ENCODE measurements at regions not wholly inside any gene's neighbourhood (a gene's known extent, or its start where the extent isn't known, plus 50 kb on each side); places are given as distances from the start of the nearest gene placed in this dataset.

DNA sequence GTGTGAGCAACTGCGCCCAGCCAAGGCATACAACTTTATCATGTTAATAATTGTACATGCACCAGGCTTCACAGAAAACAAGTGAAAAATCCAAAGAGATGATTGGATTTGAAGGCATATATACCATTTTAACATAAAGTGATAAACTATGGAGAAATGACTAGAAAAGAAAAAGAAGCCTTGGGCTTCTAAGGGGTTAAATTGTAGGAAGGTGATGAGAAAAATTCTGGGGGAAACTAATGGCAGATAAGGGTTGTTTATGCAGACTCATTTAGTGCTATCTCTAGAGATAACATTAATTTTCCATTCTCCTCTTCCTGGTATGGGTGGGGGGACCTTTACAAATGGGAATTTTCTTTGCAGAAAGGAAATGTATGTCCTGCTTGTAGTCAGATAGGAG, 154.0 kb downstream of the TMEM17 start:
- H3K27ac ChIP-seq (ENCODE audit: low read length): no peak overlapping the region
- no peaks in the 10 kb centered on the region for H3K9me3 ChIP-seq (ENCODE audit: low read length)
- H3K79me2 ChIP-seq (replicated peaks; ENCODE audit: insufficient read depth, low read length): no peaks in the 10 kb centered on the region
- H3K27me3 ChIP-seq (ENCODE audit: insufficient read depth, low read depth, low read length): no peaks in the 10 kb centered on the region
- H3K4me2 ChIP-seq (ENCODE audit: low read length): no peak overlapping the region
- no peak overlapping the region for H3K4me3 ChIP-seq (ENCODE audit: low read length)
- no peaks in the 10 kb centered on the region for H3K9me2 ChIP-seq (ENCODE audit: insufficient read depth, low read length)
- H2AFZ ChIP-seq (ENCODE audit: low read depth, low read length): no peak overlapping the region
- no peaks in the 10 kb centered on the region for H4K20me1 ChIP-seq (ENCODE audit: insufficient read depth)
- no peak for TF ChIP-seq RAD21 (conservative IDR thresholded peaks at IDR 0.05)
- TF ChIP-seq POLR2AphosphoS5 (IDR thresholded peaks at IDR 0.05): no peak
- no peak overlapping the region for H3K9ac ChIP-seq (ENCODE audit: low read length)
- no peaks in the 10 kb centered on the region for H3F3A ChIP-seq (ENCODE audit: insufficient read depth, low read length, poor library complexity, severe bottlenecking)
- no peaks in the 10 kb centered on the region for H3K36me3 ChIP-seq (ENCODE audit: insufficient read depth, low read length)

DNA sequence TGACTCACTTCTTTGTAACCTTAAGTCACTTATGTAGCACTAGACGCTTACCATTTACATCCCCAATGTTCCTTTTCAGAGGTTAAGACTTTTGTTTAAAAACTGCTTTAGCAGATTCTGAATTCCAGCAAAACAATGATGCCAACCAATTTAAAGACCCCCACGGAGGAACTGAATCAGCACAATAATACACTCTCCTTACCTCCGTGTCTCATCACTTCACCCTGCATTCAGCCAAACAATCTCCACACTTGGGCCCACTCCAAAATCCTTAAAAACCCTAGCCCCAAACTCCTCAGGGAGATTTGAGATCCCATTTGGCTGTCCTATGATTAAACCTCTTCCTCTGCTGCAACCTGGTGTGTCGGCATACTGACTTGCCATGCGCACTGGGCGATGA, 153.9 kb downstream of the B3GNT2 start:
- H3K4me3 ChIP-seq (ENCODE audit: low read length): no peak overlapping the region
- H3F3A ChIP-seq (ENCODE audit: insufficient read depth, low read length, poor library complexity, severe bottlenecking): no peaks in the 10 kb centered on the region
- H2AFZ ChIP-seq (ENCODE audit: low read depth, low read length): no peak overlapping the region
- H3K9me3 ChIP-seq (ENCODE audit: low read length): no peaks in the 10 kb centered on the region
- no peak overlapping the region for H3K27ac ChIP-seq (ENCODE audit: low read length)
- H3K9ac ChIP-seq (ENCODE audit: low read length): no peak overlapping the region
- TF ChIP-seq, protein P1, sequence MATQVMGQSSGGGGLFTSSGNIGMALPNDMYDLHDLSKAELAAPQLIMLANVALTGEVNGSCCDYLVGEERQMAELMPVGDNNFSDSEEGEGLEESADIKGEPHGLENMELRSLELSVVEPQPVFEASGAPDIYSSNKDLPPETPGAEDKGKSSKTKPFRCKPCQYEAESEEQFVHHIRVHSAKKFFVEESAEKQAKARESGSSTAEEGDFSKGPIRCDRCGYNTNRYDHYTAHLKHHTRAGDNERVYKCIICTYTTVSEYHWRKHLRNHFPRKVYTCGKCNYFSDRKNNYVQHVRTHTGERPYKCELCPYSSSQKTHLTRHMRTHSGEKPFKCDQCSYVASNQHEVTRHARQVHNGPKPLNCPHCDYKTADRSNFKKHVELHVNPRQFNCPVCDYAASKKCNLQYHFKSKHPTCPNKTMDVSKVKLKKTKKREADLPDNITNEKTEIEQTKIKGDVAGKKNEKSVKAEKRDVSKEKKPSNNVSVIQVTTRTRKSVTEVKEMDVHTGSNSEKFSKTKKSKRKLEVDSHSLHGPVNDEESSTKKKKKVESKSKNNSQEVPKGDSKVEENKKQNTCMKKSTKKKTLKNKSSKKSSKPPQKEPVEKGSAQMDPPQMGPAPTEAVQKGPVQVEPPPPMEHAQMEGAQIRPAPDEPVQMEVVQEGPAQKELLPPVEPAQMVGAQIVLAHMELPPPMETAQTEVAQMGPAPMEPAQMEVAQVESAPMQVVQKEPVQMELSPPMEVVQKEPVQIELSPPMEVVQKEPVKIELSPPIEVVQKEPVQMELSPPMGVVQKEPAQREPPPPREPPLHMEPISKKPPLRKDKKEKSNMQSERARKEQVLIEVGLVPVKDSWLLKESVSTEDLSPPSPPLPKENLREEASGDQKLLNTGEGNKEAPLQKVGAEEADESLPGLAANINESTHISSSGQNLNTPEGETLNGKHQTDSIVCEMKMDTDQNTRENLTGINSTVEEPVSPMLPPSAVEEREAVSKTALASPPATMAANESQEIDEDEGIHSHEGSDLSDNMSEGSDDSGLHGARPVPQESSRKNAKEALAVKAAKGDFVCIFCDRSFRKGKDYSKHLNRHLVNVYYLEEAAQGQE (IDR thresholded peaks at IDR 0.05; ENCODE audit: borderline replicate concordance): no peak
- TF ChIP-seq SMC3 (conservative IDR thresholded peaks at IDR 0.05; ENCODE audit: poor library complexity): no peak
- TF ChIP-seq EZH2 (IDR thresholded peaks at IDR 0.05; ENCODE audit: borderline replicate concordance, insufficient read depth, low read length, poor library complexity, severe bottlenecking): no peak
- TF ChIP-seq MXI1 (conservative IDR thresholded peaks at IDR 0.05; ENCODE audit: poor library complexity, severe bottlenecking): no peak
- no peak for TF ChIP-seq RAD21 (conservative IDR thresholded peaks at IDR 0.05)
- TF ChIP-seq, protein P2, sequence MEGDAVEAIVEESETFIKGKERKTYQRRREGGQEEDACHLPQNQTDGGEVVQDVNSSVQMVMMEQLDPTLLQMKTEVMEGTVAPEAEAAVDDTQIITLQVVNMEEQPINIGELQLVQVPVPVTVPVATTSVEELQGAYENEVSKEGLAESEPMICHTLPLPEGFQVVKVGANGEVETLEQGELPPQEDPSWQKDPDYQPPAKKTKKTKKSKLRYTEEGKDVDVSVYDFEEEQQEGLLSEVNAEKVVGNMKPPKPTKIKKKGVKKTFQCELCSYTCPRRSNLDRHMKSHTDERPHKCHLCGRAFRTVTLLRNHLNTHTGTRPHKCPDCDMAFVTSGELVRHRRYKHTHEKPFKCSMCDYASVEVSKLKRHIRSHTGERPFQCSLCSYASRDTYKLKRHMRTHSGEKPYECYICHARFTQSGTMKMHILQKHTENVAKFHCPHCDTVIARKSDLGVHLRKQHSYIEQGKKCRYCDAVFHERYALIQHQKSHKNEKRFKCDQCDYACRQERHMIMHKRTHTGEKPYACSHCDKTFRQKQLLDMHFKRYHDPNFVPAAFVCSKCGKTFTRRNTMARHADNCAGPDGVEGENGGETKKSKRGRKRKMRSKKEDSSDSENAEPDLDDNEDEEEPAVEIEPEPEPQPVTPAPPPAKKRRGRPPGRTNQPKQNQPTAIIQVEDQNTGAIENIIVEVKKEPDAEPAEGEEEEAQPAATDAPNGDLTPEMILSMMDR (IDR thresholded peaks at IDR 0.05; ENCODE audit: poor library complexity, severe bottlenecking): no peak
- H3K4me2 ChIP-seq (ENCODE audit: low read length): no peak overlapping the region
- H3K36me3 ChIP-seq (ENCODE audit: insufficient read depth, low read length): no peaks in the 10 kb centered on the region
- H3K9me2 ChIP-seq (ENCODE audit: insufficient read depth, low read length): no peaks in the 10 kb centered on the region
- H3K27me3 ChIP-seq (ENCODE audit: insufficient read depth, low read depth, low read length): no peaks in the 10 kb centered on the region
- no peaks in the 10 kb centered on the region for H3K79me2 ChIP-seq (replicated peaks; ENCODE audit: insufficient read depth, low read length)
- H4K20me1 ChIP-seq (ENCODE audit: insufficient read depth): no peaks in the 10 kb centered on the region

DNA sequence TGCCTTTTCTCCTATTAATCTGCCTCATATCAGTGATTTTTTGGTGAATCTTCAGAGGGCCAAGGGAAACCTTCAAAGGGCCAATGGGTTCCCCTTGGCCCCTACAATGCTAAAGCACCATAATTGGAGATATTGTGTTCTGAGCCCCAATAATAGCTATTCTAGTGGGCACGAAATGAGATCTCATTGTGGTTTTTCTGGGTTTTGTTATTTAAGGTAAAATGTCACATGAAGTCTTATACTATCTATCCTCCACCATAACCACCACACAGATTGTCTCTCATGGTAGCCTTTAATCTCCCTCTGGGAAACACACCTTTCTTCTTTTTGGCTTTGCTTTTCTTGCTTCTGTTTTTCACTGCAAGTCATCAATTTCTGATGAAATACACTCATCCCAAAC, 152.8 kb downstream of the B3GNT2 start:
- no peaks in the 10 kb centered on the region for H3K27me3 ChIP-seq (ENCODE audit: insufficient read depth, low read depth, low read length)

More for the DNA sequence above, 152.8 kb downstream of the B3GNT2 start:
- H4K20me1 ChIP-seq (ENCODE audit: insufficient read depth): no peaks in the 10 kb centered on the region
- no peaks in the 10 kb centered on the region for H3K9me3 ChIP-seq (ENCODE audit: low read length)
- TF ChIP-seq SMC3 (conservative IDR thresholded peaks at IDR 0.05; ENCODE audit: poor library complexity): no peak
- no peak for TF ChIP-seq POLR2AphosphoS5 (IDR thresholded peaks at IDR 0.05)
- no peak overlapping the region for H3K9ac ChIP-seq (ENCODE audit: low read length)
- H3F3A ChIP-seq (ENCODE audit: insufficient read depth, low read length, poor library complexity, severe bottlenecking): no peaks in the 10 kb centered on the region
- H3K4me2 ChIP-seq (ENCODE audit: low read length): no peak overlapping the region
- H2AFZ ChIP-seq (ENCODE audit: low read depth, low read length): no peak overlapping the region
- no peaks in the 10 kb centered on the region for H3K36me3 ChIP-seq (ENCODE audit: insufficient read depth, low read length)
- no peak overlapping the region for H3K4me3 ChIP-seq (ENCODE audit: low read length)
- H3K9me2 ChIP-seq (ENCODE audit: insufficient read depth, low read length): no peaks in the 10 kb centered on the region
- H3K79me2 ChIP-seq (replicated peaks; ENCODE audit: insufficient read depth, low read length): no peaks in the 10 kb centered on the region
- no peak overlapping the region for H3K27ac ChIP-seq (ENCODE audit: low read length)
